ENCODE measurements at regions not wholly inside any gene's neighbourhood (a gene's known extent, or its start where the extent isn't known, plus 50 kb on each side); places are given as distances from the start of the nearest gene placed in this dataset.

- H3K4me1 Mint-ChIP-seq (ENCODE audit: low read depth, unreplicated experiment), result peaks cover 5% of the 10 kb centered on the region
- H3K9me3 Mint-ChIP-seq (ENCODE audit: unreplicated experiment), result peaks cover 12% of the 10 kb centered on the region
- Histone ChIP-seq H4K20me1 (ENCODE audit: insufficient read depth, low read length) (no peaks in the 10 kb centered on the region), H3K27ac (ENCODE audit: low read depth, low read length) (no peak overlapping the region), H3K79me2 (ENCODE audit: insufficient read depth, low read length) (no peaks in the 10 kb centered on the region), H3K9me3 (ENCODE audit: insufficient read depth, low read depth, low read length) (peaks cover 7% of the 10 kb centered on the region), H3K36me3 (ENCODE audit: insufficient read depth, low read length) (no peaks in the 10 kb centered on the region), H3K4me2 (ENCODE audit: low read length) (no peak overlapping the region), H3K9ac (ENCODE audit: low read length) (no peak overlapping the region), H2AFZ (ENCODE audit: low read depth, low read length) (no peak overlapping the region), H3K27me3 (ENCODE audit: insufficient read depth, low read length) (no peaks in the 10 kb centered on the region), H3K4me3 (ENCODE audit: insufficient read depth, low read depth, low read length) (no peak overlapping the region), H3K4me1 (ENCODE audit: insufficient read depth, low read length) (no peaks in the 10 kb centered on the region)
- no peak for FAIRE-seq
- H3K27me3 Mint-ChIP-seq (ENCODE audit: low read depth, unreplicated experiment), result no peaks in the 10 kb centered on the region
- TF ChIP-seq CTCF (IDR thresholded peaks at IDR 0.05; ENCODE audit: insufficient read depth, low read depth, low read length), result no peak
- no peak for TF ChIP-seq EZH2 (IDR thresholded peaks at IDR 0.05; ENCODE audit: insufficient read depth, low read length)
- no peaks in the 10 kb centered on the region for H3K36me3 Mint-ChIP-seq (ENCODE audit: low read depth, unreplicated experiment)
- no peak for DNase-seq (ENCODE audit: low read depth)
- no peak overlapping the region for H3K27ac Mint-ChIP-seq (ENCODE audit: unreplicated experiment)
- no peak overlapping the region for H3K4me3 Mint-ChIP-seq (ENCODE audit: unreplicated experiment)
Observed at GRCh38 chr4:159464302-159464701, 361.4 kb downstream of the RAPGEF2 start.

GRCh38 chr4:159476886-159477285 lies 374.0 kb downstream of the RAPGEF2 start:
- H3K79me2 ChIP-seq (ENCODE audit: insufficient read depth, low read length), result no peaks in the 10 kb centered on the region
- Mint-ChIP-seq H3K4me1 (ENCODE audit: low read depth, unreplicated experiment) (no peaks in the 10 kb centered on the region), H3K36me3 (ENCODE audit: low read depth, unreplicated experiment) (no peaks in the 10 kb centered on the region), H3K9me3 (ENCODE audit: unreplicated experiment) (peaks cover 7% of the 10 kb centered on the region), H3K27ac (ENCODE audit: unreplicated experiment) (no peak overlapping the region), H3K27me3 (ENCODE audit: low read depth, unreplicated experiment) (no peaks in the 10 kb centered on the region), H3K4me3 (ENCODE audit: unreplicated experiment) (no peak overlapping the region)
- no peak overlapping the region for H3K27ac ChIP-seq (ENCODE audit: low read depth, low read length)
- no peak for FAIRE-seq
- no peak overlapping the region for H2AFZ ChIP-seq (ENCODE audit: low read depth, low read length)
- H3K4me3 ChIP-seq (ENCODE audit: insufficient read depth, low read depth, low read length), result no peak overlapping the region
- H4K20me1 ChIP-seq (ENCODE audit: insufficient read depth, low read length), result no peaks in the 10 kb centered on the region
- no peaks in the 10 kb centered on the region for H3K4me1 ChIP-seq (ENCODE audit: insufficient read depth, low read length)
- no peak overlapping the region for H3K9ac ChIP-seq (ENCODE audit: low read length)
- no peak overlapping the region for H3K4me2 ChIP-seq (ENCODE audit: low read length)
- no peak for TF ChIP-seq EZH2 (IDR thresholded peaks at IDR 0.05; ENCODE audit: insufficient read depth, low read length)
- no peak for TF ChIP-seq CTCF (IDR thresholded peaks at IDR 0.05; ENCODE audit: insufficient read depth, low read depth, low read length)
- H3K9me3 ChIP-seq (ENCODE audit: insufficient read depth, low read depth, low read length), result no peaks in the 10 kb centered on the region
- no peaks in the 10 kb centered on the region for H3K36me3 ChIP-seq (ENCODE audit: insufficient read depth, low read length)
- H3K27me3 ChIP-seq (ENCODE audit: insufficient read depth, low read length), result no peaks in the 10 kb centered on the region
- no peak for DNase-seq (ENCODE audit: low read depth)

GRCh38 chr4:159480826-159481225 lies 377.9 kb downstream of the RAPGEF2 start:
- Mint-ChIP-seq H3K27ac (ENCODE audit: unreplicated experiment) (no peak overlapping the region), H3K4me3 (ENCODE audit: unreplicated experiment) (no peak overlapping the region), H3K36me3 (ENCODE audit: low read depth, unreplicated experiment) (no peaks in the 10 kb centered on the region), H3K27me3 (ENCODE audit: low read depth, unreplicated experiment) (no peaks in the 10 kb centered on the region), H3K9me3 (ENCODE audit: unreplicated experiment) (no peaks in the 10 kb centered on the region), H3K4me1 (ENCODE audit: low read depth, unreplicated experiment) (peaks cover 7% of the 10 kb centered on the region)
- H2AFZ ChIP-seq (ENCODE audit: low read depth, low read length), result no peak overlapping the region
- H3K79me2 ChIP-seq (ENCODE audit: insufficient read depth, low read length), result no peaks in the 10 kb centered on the region
- TF ChIP-seq CTCF (IDR thresholded peaks at IDR 0.05; ENCODE audit: insufficient read depth, low read depth, low read length), result no peak
- TF ChIP-seq EZH2 (IDR thresholded peaks at IDR 0.05; ENCODE audit: insufficient read depth, low read length), result no peak
- H3K4me1 ChIP-seq (ENCODE audit: insufficient read depth, low read length), result peaks cover 2% of the 10 kb centered on the region
- H3K4me3 ChIP-seq (ENCODE audit: insufficient read depth, low read depth, low read length), result no peak overlapping the region
- H3K27ac ChIP-seq (ENCODE audit: low read depth, low read length), result no peak overlapping the region
- H3K36me3 ChIP-seq (ENCODE audit: insufficient read depth, low read length), result no peaks in the 10 kb centered on the region
- FAIRE-seq (no peak), DNase-seq (ENCODE audit: low read depth) (no peak)
- no peaks in the 10 kb centered on the region for H4K20me1 ChIP-seq (ENCODE audit: insufficient read depth, low read length)
- no peaks in the 10 kb centered on the region for H3K9me3 ChIP-seq (ENCODE audit: insufficient read depth, low read depth, low read length)
- H3K27me3 ChIP-seq (ENCODE audit: insufficient read depth, low read length), result no peaks in the 10 kb centered on the region
- H3K4me2 ChIP-seq (ENCODE audit: low read length), result no peak overlapping the region
- no peak overlapping the region for H3K9ac ChIP-seq (ENCODE audit: low read length)
